GM12874 (cell line): ENCODE measurements at regions not wholly inside any gene's neighbourhood (a gene's known extent, or its start where the extent isn't known, plus 50 kb on each side); places are given as distances from the start of the nearest gene placed in this dataset.

Experiments used
- CTCF ChIP-seq: IDR thresholded peaks from 2 replicates; pipeline ENCODE4 v1.5.1; 2011; ENCODE audit warnings: low read depth, mild to moderate bottlenecking, control low read depth, low read length, moderate library complexity; ENCODE audit not compliant: insufficient read depth

DNA sequence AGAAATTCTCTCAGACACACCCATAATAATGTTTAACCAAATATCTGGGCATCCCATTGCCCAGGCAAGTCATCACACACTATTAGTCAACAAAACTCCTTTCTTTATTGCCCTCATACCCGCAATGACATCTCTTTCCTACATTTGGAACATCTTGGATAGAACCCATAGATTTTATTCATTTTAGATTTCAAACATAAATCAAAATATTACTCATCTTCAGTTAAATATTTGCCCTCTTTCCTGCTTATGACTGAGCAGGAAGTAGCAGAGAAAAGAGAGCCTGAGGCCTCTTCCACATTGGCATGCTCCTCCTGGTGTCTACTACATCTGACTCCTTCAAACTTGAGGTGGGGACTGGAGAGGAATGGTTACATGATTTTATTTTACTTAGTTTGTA lies 592.0 kb downstream of the CHSY3 start:
- no peak for TF ChIP-seq CTCF

GRCh38 chr5:130488252-130488651 lies 584.0 kb downstream of the CHSY3 start:
- TF ChIP-seq CTCF: no peak

DNA sequence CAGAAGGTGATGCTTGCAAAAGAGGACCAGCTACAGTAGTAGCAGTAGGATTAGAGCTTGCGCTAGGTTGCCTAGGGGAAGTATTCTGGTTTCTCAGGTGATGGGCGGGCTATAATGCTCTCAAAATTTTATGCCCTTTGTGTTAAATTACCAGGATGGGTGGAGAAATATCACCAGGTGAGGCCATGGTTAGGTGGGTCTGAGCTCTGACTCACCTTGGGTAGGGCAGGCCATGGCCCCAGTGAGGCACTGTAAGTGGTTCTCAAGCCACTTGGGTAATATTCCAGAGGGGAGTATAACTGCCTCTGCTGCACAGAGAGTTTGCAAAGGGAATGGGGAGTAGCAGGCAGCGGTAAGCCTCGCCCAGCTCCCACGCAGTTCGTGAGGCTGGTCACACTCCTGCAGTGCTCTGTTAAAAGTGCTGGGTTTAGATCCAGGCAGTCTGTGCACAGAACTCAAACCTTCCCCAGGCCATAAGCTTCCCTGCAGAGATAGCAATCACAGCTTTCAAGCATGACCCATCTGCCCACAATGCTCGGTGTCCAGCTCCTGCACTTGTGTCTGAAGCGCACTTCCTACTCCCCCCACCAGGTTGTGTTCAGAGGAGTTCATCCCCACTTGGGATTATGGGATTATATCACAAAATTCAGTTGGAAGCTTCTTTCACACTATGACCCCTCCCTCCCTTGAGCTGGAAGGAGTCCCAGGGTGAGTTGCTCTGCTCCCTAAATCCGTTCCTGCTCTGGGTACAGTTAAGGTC lies 575.0 kb downstream of the CHSY3 start:
- TF ChIP-seq CTCF: no peak

DNA sequence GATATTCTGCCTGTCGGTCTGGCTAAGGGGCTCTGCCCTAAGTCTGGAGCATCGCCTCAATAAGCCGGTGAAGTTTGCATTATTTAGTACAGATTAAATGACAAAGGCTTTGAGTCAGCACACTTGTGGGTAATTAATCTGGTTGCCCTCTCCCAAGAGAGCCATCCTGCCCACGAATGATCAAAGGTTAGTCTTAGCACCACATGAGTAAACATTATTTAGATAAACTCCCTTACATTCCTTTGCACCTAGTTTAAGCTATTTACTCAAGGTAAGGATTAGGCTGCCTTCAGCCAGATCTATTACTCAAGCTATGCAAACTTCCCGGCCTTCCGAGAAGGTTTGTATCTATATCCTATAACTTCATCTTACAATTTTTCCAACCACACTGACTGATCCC lies 572.1 kb downstream of the CHSY3 start:
- no peak for TF ChIP-seq CTCF

DNA sequence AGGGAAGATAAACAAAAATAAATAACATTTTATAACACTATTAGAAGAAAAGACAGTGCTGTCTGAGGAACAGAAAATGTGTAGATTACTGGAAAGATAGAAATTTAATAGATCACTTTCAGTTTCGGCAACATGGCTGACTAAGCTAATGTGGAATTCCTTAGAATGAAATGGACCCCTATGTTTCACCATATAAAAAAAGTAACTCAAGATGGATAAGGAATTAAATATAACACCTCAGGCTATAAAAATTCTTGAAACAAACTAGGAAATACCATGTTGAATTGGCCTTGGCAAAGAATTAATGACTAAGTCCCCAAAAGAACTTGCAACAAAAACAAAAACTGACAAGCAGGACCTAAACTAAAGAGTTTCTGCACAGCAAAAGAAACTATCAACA lies 558.3 kb downstream of the CHSY3 start:
- TF ChIP-seq CTCF: no peak

- no peak for TF ChIP-seq CTCF
Observed at GRCh38 chr5:130455175-130455574, 550.9 kb downstream of the CHSY3 start.

DNA sequence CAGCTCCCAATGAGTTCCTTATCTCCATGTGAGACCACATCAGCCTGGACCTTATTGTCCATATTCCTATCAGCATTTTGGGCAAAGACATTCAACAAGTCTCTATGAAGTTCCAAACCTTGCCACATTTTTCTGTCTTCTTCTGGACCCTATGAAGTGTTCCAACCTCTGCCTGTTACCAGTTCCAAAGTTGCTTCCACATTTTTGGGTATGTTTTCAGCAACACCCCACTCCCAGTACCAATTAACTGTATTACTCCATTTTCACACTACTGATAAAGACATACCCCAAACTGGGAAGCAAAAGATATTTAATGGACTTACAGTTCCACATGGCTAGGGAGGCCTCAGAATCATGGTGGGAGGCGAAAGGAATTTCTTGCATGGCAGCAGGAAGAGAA lies 548.5 kb downstream of the CHSY3 start:
- no peak for TF ChIP-seq CTCF
